NOMO-1 treated with DMSO at 0.1 percent for 48 hours (cell line): ENCODE measurements at regions not wholly inside any gene's neighbourhood (a gene's known extent, or its start where the extent isn't known, plus 50 kb on each side); places are given as distances from the start of the nearest gene placed in this dataset.

Source experiments
- DNase-seq: peaks from one replicate; lab custom pipeline; 2025; ENCODE audit not compliant: unreplicated experiment; lab: John Stamatoyannopoulos, UW

- DNase-seq = no peak
Observed at GRCh38 chr2:70036290-70036689, 51.0 kb upstream of the PCBP1 start.

- no peak for DNase-seq
Observed at GRCh38 chr2:70035344-70035844, 51.9 kb upstream of the PCBP1 start.

- DNase-seq = no peak
Observed at GRCh38 chr2:70030724-70031420, 56.4 kb upstream of the PCBP1 start.

- peak; percentile 41 for DNase-seq
Observed at GRCh38 chr2:70029814-70030409, 57.4 kb upstream of the PCBP1 start.

- DNase-seq = no peak
Observed at GRCh38 chr2:70024284-70024683, 62.9 kb upstream of the ASPRV1 start.

- peak; percentile 66 for DNase-seq
Observed at GRCh38 chr2:70019096-70019495, 57.7 kb upstream of the ASPRV1 start.

- no peak for DNase-seq
Observed at GRCh38 chr2:70017962-70018361, 56.5 kb upstream of the ASPRV1 start.

GRCh38 chr2:70014959-70015358 is 53.5 kb upstream of the ASPRV1 start:
- DNase-seq = no peak

GRCh38 chr2:70012887-70013286 is 51.5 kb upstream of the ASPRV1 start:
- no peak for DNase-seq

GRCh38 chr2:70011786-70012185 is 50.4 kb upstream of the ASPRV1 start:
- no peak for DNase-seq

GRCh38 chr2:70011335-70011734 is 49.9 kb upstream of the ASPRV1 start:
- DNase-seq = no peak
